ENCODE measurements at regions not wholly inside any gene's neighbourhood (a gene's known extent, or its start where the extent isn't known, plus 50 kb on each side); places are given as distances from the start of the nearest gene placed in this dataset.

DNA sequence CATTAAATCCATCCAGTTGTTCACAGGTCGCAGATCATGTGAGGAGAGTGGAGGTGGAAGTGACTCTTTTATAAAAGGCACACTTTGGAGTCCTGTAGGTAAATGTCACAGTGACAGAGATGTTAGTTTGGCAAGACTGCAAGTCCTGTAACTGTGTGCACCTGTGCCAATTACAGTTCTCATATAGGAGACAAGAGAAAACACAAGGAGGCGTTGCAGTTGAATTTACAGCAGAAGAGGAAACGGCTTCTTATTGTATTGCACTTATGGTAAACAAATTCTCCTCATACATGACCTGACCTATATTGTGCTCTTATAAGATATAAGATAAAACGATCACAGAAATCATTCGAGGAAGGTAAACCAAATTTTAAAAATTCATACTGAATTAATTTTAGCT is 732.8 kb upstream of the SLC10A2 start:
- TF ChIP-seq, protein P1, sequence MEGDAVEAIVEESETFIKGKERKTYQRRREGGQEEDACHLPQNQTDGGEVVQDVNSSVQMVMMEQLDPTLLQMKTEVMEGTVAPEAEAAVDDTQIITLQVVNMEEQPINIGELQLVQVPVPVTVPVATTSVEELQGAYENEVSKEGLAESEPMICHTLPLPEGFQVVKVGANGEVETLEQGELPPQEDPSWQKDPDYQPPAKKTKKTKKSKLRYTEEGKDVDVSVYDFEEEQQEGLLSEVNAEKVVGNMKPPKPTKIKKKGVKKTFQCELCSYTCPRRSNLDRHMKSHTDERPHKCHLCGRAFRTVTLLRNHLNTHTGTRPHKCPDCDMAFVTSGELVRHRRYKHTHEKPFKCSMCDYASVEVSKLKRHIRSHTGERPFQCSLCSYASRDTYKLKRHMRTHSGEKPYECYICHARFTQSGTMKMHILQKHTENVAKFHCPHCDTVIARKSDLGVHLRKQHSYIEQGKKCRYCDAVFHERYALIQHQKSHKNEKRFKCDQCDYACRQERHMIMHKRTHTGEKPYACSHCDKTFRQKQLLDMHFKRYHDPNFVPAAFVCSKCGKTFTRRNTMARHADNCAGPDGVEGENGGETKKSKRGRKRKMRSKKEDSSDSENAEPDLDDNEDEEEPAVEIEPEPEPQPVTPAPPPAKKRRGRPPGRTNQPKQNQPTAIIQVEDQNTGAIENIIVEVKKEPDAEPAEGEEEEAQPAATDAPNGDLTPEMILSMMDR (IDR thresholded peaks at IDR 0.05) = no peak
- no peak for TF ChIP-seq POLR2A (IDR thresholded peaks at IDR 0.05)
